GM19463 (cell line): ENCODE measurements at regions not wholly inside any gene's neighbourhood (a gene's known extent, or its start where the extent isn't known, plus 50 kb on each side); places are given as distances from the start of the nearest gene placed in this dataset.

Source experiments
- ATAC-seq: cut with Tn5 transposase; IDR thresholded peaks from one replicate; pipeline ENCODE4 v1.9.1; 2021; ENCODE audit warnings: mild to moderate bottlenecking, moderate library complexity; ENCODE audit not compliant: unreplicated experiment

GRCh38 chr10:131808370-131808930, 92.4 kb upstream of the PPP2R2D start:
- no peak for ATAC-seq

GRCh38 chr10:131810036-131810804, 90.6 kb upstream of the PPP2R2D start:
- ATAC-seq = no peak

- no peak for ATAC-seq
Measured at GRCh38 chr10:131810805-131811629, 89.8 kb upstream of the PPP2R2D start.

- ATAC-seq = no peak
Measured at GRCh38 chr10:131811630-131812403, 89.0 kb upstream of the PPP2R2D start.

GRCh38 chr10:131812736-131813604, 87.8 kb upstream of the PPP2R2D start:
- no peak for ATAC-seq

- ATAC-seq = no peak
Measured at GRCh38 chr10:131814567-131815265, 86.1 kb upstream of the PPP2R2D start.

- ATAC-seq = no peak
Measured at GRCh38 chr10:131815266-131816156, 85.3 kb upstream of the PPP2R2D start.

- no peak for ATAC-seq
Measured at GRCh38 chr10:131816157-131816775, 84.5 kb upstream of the PPP2R2D start.

- no peak for ATAC-seq
Measured at GRCh38 chr10:131816941-131817700, 83.7 kb upstream of the PPP2R2D start.

GRCh38 chr10:131817866-131818509, 82.8 kb upstream of the PPP2R2D start:
- ATAC-seq = no peak

GRCh38 chr10:131818510-131819234, 82.1 kb upstream of the PPP2R2D start:
- ATAC-seq = no peak

GRCh38 chr10:131819241-131820072, 81.4 kb upstream of the PPP2R2D start:
- no peak for ATAC-seq

GRCh38 chr10:131820626-131821025, 80.2 kb upstream of the PPP2R2D start:
- no peak for ATAC-seq

GRCh38 chr10:131821378-131822012, 79.3 kb upstream of the PPP2R2D start:
- ATAC-seq = no peak
